Stimulated activated CD4-positive, alpha-beta T cell treated with anti-CD3 and anti-CD28 coated beads, Interleukin-2, amount 100 ng/mL, for 24 hours (primary cell): ENCODE measurements at regions not wholly inside any gene's neighbourhood (a gene's known extent, or its start where the extent isn't known, plus 50 kb on each side); places are given as distances from the start of the nearest gene placed in this dataset.

Experiments
- DNase-seq, 2 donors: peaks; one replicate each; pipeline ENCODE4 v3.0.0-alpha.2; 2020

- DNase-seq = no peak
These were observed 297.5 kb downstream of the CXCL12 start for GRCh38 chr10:44087403-44087802.

- no peak for DNase-seq
These were observed 301.0 kb downstream of the CXCL12 start for GRCh38 chr10:44083719-44084400.

- DNase-seq = no peak
These were observed 313.4 kb downstream of the CXCL12 start for GRCh38 chr10:44071479-44071878.

- no peak for DNase-seq
These were observed 314.6 kb downstream of the CXCL12 start for GRCh38 chr10:44070282-44070681.

GRCh38 chr10:44069573-44069972 is 315.3 kb downstream of the CXCL12 start:
- no peak for DNase-seq

GRCh38 chr10:44068716-44069482 is 316.0 kb downstream of the CXCL12 start:
- no peak for DNase-seq

DNA sequence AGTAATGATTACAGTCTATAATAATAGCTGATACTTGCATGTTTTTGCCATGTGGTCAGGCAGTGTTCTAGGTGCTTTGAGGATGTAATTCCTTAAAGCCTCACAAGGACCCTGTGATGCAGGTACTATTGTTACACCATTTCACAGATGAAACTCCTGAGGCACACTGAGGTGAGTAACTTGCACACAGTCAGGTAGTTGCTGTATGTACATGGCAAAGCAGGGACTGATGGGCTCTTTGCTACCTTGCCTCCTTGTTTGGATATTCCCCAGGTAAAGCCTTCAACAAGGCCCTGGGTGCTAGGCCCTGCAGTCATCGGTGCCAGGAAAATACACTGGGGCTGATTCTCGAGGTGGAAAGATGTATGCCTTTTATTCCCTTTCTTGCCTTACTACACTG is 317.5 kb downstream of the CXCL12 start:
- DNase-seq = no peak

- DNase-seq = no peak
These were observed 318.2 kb downstream of the CXCL12 start for GRCh38 chr10:44066527-44067255.

DNA sequence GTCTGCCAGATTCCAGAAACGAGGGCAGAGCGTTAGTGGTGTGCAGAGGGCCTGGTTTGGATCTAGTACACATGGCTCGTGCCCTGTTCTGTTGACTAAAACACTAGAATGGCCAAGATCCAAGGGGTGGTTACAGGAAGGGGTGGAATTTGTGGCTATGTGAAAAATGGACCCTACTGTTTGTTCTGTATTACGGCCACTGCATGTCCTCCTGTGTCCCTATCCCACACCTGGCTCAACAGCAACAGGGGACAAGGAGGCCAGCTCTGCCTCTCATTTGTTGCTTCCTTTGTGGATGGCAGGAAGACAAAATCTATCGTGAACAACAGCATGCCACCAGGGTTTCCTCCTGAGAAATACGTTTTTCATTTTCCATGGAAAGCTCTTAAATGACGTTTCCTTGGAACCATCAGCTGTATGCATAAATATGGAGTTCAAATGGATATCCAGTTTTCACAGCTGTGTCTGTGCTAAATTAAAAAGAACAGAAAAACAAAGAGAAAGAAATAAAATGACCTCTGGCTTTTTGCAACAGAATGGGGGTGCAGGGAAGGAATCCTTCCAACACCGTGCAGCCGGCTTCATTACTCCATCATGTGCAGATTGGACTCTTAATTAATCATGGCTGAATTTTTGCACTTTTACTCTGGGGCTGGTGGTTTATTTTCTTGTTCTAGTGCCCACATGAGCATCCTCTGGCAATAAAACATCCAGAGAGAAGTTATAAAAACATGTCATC is 318.9 kb downstream of the CXCL12 start:
- no peak for DNase-seq

- no peak for DNase-seq
These were observed 319.7 kb downstream of the CXCL12 start for GRCh38 chr10:44064987-44065787.

DNA sequence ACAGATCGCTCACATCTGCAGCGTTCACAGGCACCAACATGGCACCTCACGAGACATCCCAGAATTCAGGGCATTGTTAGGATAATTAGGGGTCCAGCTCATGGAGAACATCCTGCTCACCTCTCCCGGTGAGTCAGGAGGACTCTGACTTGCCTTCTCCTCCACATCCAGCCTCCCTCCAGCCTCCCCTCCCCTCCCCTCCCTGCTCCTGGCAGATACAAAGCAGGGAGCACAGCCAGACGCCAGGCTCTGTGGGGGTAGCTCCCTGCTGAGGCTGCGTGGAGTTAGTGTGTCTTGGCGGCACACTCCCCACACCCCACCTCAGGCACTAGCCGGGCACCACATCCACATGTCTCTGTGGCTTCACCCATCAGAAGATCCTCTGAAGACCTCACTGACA is 320.6 kb downstream of the CXCL12 start:
- no peak for DNase-seq

DNA sequence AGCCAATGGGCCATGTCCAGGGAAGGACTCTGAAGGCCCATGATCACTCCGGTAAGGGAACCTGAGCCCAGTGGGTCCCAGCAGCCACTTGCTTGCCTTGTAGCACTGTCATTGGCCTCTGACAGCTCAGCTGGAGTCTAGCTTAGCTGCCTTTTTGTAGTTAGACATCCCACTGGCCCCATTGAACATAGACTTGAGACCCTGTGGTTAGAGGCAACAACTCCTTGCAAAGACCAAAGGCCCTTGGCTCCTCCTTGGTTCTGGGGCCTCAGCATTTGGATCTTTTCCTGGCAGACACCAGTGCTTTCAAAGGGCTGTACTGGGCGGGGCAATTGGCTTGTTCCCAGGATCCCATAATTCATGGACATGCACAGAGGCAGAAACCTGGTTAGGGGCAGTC is 321.2 kb downstream of the CXCL12 start:
- DNase-seq = no peak

- DNase-seq = no peak
These were observed 324.2 kb downstream of the CXCL12 start for GRCh38 chr10:44060719-44061118.

GRCh38 chr10:44060221-44060620 is 324.7 kb downstream of the CXCL12 start:
- DNase-seq = no peak

- no peak for DNase-seq
These were observed 326.6 kb downstream of the CXCL12 start for GRCh38 chr10:44058259-44058658.

DNA sequence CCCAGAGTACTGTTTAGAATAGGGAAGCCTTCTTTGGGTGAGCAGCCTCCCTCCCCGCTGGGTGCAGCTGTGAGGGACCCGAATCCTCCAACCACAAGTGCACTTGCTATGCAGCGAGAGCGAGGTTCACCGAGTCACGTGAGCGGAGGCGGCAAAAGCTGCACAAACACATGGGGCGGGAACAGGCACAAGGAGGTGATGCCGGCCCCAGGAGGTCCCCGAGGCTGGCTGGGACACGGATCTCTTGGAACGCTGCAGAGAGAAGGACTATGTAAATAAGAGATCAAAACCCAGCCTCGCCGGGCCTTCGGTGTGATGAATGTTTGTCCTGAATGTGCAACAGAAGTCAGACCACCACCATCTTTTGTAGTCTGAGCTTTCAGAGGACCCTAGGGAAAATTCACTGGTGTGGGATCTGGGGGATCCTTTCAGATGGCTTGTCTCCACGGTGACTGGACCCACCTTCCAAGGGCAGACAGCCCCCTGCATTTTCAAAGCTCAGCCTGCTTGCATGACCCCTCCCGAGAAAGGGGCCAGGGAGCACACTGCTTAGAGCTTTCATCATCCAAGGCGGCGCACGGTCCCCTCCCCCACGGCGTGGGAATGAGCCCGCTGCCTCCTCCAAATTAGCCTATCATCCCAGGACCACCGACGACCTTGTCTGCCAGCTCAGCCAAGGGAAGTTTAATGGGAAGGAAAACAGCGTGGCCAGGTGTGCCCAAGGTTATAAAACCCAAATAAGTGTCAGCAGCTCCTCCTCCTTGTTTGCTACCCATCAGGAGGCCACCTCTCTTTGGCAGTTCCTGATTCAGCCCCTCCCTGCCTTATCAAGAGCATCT is 327.7 kb downstream of the CXCL12 start:
- DNase-seq = no peak

GRCh38 chr10:44056206-44056605 is 328.7 kb downstream of the CXCL12 start:
- DNase-seq = no peak

GRCh38 chr10:44054046-44054445 is 330.9 kb downstream of the CXCL12 start:
- DNase-seq = no peak

- no peak for DNase-seq
These were observed 331.5 kb downstream of the CXCL12 start for GRCh38 chr10:44053391-44053790.

DNA sequence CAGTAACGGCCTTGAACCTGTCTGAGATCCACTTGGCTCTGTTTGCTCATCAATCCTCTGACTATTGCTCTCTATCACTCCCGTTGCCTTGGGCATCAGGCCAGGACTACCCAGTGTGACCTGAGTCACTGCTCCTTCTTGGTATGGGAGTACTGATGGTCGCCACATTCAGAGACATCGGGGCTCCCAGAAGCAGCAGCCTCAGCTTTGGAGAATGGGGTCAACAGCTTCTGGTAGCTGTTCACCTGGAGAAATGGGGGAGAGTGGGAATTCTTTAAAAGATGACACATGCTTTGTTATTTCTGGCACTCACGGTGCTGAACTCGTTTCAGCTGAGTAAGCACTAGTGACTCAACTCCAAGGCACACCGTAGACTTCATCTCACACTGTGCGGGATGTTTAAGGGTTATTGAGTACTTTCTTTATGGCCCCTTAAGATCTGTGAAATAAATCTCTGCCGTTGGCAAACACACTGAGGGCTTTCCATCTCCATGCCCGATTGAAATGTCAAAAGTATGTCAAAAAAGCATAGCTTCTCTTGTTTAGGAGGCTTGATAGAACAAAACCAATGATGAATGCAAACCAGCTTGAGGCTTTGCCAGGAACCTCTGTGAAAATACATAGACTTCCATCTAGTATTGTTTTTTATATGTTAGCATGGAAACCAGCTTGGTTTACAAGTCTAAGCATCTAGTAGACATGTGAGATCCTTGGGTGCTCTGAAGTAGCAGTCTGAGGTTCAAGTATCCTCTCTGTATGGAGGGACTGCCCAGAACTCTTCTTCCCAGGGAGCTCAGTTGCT is 333.1 kb downstream of the CXCL12 start:
- no peak for DNase-seq
